T-helper 1 cell treated with Interleukin-12 subunit alpha and Interleukin-12 subunit beta and Interleukin-4 antibody, amounts not matched to agents 30 ng/mL and 1 ng/mL, for 36 hours (primary cell): ENCODE measurements at regions not wholly inside any gene's neighbourhood (a gene's known extent, or its start where the extent isn't known, plus 50 kb on each side); places are given as distances from the start of the nearest gene placed in this dataset.

ENCODE experiments used
- intact Hi-C: fragments of 100-400 bp; cut with micrococcal nuclease; formaldehyde crosslinking; loops from one replicate; pipeline ENCODE4 v1.15.1; 2024

GRCh38 chr6:155717374-155717773 lies 261.7 kb upstream of the NOX3 start:
- intact Hi-C loops, result loop anchor here (10.0 kb wide), 1 partner anchor 393 kb away; no protein-coding TSS in a partner anchor

DNA sequence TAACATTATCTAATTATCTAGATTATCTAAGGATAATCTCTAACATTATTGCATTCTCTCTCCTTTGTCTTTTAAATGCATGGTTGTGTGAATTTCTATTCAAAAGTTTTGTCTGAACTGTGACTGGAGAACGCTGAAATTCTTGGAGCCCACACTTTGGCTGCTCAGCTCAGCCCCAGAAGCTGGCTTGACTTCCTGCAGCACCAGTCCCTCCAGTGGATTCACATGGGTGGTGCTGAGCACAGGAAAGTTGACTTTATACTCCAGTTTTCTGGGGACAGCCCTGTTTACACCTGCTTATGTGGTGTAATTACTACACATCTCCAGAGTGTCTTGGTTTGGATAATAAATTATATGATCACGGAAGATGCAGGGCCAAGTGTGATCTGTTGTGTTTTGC lies 255.1 kb upstream of the NOX3 start:
- intact Hi-C loops, result loop anchor here (10.0 kb wide), 1 partner anchor 386 kb away; no protein-coding TSS in a partner anchor

DNA sequence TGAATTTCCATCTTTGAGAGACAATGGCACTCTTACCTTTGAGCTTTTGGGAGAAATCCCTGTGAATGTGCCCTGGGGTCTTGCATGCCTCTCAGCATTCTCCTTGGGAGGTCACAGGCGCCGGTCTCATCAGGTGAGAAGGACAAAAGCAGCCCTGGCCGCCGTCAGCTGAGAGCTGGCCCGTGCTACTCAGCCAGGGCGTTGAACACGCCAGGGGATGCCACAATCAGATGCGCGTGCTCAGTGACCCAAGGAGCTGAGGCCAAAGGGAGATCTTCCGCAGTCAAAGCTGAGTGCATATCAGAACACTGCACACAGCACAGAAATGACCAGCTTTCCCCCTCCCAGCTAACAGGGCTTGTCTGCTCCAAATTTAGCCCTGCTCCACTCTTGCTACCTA lies 253.6 kb upstream of the NOX3 start:
- intact Hi-C loops, result no loop called here

DNA sequence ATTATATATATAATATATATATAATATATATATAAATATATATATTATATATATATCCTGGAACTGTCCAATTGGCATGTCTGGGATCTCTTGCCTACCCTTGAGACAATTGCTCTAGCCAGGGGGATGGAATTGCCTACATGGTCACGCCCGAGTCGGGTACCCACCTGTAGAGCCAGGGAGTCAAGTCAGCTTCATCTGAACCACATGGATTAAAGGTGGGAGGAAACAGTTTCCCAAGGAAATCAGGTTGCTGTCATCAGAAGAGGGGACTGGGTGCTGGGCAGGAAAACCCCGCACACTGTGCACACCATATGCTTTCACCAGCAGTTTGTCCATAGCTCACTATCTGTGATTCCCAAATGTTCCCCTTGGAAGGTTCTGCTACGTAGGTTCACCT lies 252.5 kb upstream of the NOX3 start:
- intact Hi-C loops, result no loop called here

DNA sequence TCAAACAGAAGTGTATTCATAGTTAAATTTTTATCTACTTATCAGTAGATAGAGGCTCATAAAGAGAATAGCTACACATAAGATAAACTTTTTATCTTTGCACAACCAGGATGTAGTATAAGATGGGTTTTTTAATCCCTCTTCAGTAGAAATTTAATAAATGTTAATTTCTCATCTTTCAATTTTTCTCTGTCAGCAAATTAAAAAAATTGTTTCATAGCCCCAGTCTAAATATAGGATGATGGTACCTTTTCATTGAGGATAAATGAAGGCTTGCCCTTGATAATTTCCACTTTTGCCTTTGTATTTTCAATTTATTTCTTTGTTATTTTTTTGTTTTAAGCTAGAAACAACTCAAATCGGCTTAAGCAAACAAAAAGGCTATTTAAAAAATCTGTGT lies 251.2 kb upstream of the NOX3 start:
- intact Hi-C loops, result no loop called here

GRCh38 chr6:155706341-155706740 lies 250.7 kb upstream of the NOX3 start:
- intact Hi-C loops, result no loop called here

DNA sequence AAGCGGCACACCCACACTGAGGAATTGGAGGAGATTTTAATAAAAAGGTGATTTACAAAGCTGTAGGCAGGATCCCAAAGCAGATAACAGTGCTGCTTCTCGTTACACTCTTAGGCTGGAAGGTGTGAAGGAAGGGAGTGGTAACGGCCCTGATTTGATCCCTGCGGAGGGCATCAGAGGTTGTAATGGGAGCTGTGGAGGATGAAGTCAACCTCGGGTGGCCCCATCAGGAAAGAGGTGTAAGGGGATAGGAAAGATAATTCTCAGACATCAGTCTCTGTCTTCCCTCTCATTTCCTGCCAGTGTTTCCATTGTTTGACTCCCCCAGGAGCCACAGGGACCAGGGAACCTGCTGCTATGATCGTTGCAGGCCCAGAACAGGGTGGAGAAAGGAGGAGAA lies 245.7 kb upstream of the NOX3 start:
- intact Hi-C loops, result no loop called here

GRCh38 chr6:155695495-155695894 lies 239.9 kb upstream of the NOX3 start:
- intact Hi-C loops, result no loop called here

DNA sequence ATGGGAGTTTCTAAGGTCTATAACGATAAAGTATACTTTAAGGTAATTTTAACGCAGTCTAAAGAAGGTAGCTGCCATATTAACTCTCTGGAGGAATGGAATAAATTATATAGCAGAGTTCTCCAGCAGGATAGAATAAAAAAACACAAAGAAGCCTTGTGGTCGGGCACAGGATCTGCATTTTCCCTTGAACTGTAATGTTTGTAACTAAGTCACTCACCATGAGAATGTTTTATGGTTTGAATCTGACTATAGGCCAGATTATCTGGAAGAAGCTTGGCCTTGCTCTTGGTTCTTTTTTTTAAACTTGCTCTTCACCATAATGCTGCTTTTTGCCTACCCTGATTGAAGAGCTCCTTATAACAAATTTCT lies 238.8 kb upstream of the NOX3 start:
- intact Hi-C loops, result no loop called here

DNA sequence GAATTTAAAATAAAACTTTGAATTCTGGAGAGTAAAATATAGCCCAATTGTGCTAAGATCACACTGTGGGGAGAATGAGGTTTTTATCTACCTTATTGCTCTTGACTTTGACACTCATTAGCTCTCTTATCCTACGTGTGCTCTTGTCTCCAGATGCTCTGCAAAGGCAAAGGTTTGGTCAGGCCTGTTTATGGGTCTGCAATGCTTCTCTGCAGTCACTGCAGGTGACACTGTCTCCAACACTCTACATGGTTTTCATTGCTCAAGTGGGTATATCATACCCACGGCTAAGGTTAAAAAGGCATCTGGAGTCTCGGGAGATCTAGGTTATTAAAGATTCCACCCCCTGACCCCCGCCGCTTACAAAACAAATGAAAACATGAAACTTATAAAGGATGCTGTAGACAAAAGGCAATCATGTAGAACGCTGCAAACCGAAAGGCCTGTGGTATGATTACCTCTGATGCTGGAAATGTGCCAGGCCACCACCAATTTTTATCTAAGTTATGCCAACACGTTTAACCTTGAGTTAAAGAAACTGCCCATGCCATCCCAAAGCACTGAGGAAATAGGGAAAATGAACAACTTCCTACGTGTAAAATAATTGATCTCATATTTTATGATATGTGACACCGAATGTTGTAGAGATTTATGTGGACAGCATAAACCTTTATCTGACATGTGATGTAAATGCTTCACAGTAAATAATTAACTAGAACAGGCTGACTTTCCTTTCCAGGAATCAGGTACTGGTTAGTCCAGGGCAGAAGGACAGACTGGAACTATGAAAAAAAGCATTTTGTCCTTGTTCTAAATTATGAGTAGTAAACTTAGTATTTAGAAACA lies 238.2 kb upstream of the NOX3 start:
- intact Hi-C loops, result no loop called here

DNA sequence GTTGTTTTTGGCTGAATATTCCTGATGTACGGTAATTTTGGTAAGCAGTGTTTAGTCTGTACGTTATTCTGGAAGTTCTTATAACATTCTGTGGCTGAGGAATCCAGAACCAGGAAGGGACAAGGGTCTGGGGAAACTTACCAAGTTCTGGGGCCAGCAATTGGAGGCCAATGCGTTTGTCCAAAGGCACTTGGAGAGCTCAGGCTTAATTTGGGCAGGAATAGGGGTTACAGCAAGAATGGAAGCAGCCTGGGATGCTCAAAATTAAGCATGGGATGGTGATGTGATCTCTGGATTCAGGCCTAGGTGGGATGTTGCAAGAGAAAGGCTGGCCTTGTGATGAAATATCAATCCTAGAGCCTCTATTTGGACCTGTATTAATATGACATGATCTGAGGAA lies 235.2 kb upstream of the NOX3 start:
- intact Hi-C loops, result no loop called here

DNA sequence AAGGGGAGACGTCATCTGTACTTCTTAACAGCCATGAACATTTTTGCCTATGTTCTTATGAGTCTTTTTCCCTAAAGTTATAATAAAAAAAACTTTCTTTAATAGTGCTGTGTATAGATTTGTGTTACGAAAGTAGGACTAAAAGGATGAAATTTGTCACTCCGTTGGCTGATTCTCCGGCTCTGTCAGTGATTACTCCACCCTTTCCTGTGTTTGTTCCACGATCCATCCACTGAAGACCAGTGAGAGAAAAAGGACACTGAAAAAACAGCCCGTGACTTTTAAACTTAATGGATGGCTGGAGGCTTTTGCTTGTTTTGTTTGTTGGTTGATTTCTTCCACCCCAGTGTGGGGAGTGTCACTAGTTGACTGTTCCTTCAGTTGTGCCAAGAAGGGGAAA lies 232.0 kb upstream of the NOX3 start:
- intact Hi-C loops, result no loop called here

DNA sequence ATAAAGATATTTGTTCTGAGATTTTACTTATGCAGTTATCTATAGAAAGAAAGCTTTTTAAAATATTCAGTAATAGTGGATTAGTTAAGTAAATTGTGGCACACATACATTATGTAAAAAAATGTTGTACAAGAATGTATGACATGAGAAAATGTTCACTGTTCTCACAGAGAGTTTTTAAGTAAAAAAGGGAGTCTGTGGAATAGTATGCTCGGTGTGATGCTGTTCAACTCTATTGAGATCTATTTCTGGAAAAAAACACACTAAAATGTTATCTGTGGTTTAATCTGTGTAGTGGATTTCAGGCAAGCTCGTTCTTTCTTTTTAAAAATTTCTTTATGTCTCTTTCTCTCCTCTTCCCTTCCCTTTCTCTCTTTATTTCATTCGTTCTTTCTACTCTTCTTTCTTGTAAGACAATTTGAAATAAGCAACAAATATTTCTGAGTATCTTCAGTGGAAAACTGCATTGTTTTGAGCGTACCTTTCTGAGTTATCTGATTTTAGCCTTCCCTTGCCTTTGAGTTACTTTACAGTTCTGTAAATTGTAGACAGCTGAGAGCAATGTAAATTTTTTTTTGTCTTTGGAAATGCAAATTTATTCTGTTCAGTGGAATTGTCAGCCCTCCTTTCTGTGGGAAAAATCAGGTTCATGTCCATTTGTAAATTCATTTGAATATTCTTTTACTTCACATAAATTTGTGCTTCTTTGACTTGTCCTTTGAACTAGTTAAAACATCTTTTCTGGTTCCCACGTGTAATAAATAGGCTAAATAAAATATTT lies 229.0 kb upstream of the NOX3 start:
- intact Hi-C loops, result no loop called here

- intact Hi-C loops, result no loop called here
Measured at GRCh38 chr6:155678361-155678760, 222.7 kb upstream of the NOX3 start.

DNA sequence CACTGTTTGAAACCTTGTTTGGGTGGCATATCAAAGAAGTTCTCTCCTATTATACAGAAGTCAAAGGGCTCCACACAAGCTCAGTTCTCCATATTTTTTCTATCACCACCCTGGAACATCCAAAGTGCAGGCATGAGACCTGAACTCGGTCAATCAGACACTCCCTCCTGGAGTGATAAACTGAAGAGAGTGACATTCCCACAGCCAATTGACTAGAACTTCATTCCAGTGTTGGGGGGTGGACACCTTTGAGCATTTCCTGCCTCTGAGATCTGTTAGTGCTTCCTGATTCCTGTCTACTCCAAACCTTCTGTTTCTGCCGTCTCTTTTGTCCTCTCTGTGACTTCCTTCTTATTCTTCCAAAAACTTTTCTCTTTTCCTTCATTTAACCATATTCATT lies 220.7 kb upstream of the NOX3 start:
- intact Hi-C loops, result no loop called here

- intact Hi-C loops, result no loop called here
Measured at GRCh38 chr6:155670655-155671054, 215.0 kb upstream of the NOX3 start.

DNA sequence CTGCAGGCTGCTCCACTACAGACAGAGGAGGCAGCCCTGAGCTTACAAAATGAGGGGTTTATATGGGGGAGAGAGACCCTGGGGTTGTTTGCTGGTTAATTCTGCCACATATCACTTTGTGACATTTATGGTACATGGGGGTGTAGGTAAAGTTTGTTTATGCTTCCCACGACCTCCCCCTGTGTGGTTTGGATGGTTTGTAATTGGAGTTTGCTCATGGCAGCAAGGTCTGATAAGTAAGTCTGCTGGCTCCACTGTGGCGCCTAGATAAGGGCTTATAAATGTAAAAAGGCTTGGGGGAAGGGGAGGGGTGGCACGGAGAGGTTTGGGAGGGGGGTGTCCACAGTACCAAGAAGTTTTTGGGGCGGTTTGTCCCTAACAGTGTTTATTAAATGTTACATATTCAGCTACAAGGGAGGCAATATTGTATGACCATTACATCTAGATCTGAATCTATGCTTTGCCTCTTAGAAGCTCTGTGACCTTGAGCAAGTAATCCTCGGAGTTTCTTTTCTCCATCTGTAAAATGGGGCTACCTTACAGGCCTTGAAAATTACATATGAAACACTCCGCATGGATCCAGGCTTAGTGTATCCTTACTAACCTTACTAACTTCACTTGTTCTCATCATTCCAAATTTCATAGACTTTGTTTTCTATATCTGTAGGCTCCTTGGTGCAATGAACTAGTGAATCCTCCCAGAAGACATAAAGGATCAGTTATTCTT lies 204.8 kb upstream of the NOX3 start:
- intact Hi-C loops, result no loop called here

- intact Hi-C loops, result no loop called here
Measured at GRCh38 chr6:155656024-155656423, 200.4 kb upstream of the NOX3 start.

GRCh38 chr6:155654474-155654873 lies 198.8 kb upstream of the NOX3 start:
- intact Hi-C loops, result no loop called here

- intact Hi-C loops, result no loop called here
Measured at GRCh38 chr6:155648301-155648700, 192.7 kb upstream of the NOX3 start.

GRCh38 chr6:155647354-155647753 lies 191.7 kb upstream of the NOX3 start:
- intact Hi-C loops, result no loop called here

DNA sequence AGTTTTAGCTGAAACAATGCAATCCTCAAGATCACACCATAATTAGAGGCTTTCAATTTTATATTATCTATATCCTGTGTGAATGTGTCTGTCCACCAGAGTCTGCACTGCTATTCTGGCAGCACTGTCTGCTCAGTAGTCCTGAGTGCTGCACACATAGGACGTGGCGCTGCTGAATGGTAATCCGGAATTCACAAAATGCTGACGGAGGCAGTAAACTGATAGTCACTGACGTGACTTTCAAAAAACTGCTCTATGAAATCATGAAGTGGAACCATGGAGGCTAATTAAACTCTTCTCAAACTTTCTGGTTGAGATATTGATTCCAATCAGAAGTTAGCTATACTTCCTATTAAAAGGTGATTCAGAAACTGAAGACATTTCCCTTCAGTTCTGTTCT lies 190.8 kb upstream of the NOX3 start:
- intact Hi-C loops, result no loop called here
